ENCODE measurements at regions not wholly inside any gene's neighbourhood (a gene's known extent, or its start where the extent isn't known, plus 50 kb on each side); places are given as distances from the start of the nearest gene placed in this dataset.

- no peak for DNase-seq
Observed at GRCh38 chr11:70712471-70712870, 314.1 kb downstream of the CTTN start.

GRCh38 chr11:70713086-70713835, 314.9 kb downstream of the CTTN start:
- no peak for DNase-seq

GRCh38 chr11:70713988-70714665, 315.8 kb downstream of the CTTN start:
- no peak for DNase-seq

GRCh38 chr11:70715166-70715951, 317.0 kb downstream of the CTTN start:
- no peak for DNase-seq

GRCh38 chr11:70716216-70716615, 317.9 kb downstream of the CTTN start:
- no peak for DNase-seq

- no peak for DNase-seq
Observed at GRCh38 chr11:70716986-70717775, 318.9 kb downstream of the CTTN start.

GRCh38 chr11:70717936-70718595, 319.7 kb downstream of the CTTN start:
- no peak for DNase-seq

GRCh38 chr11:70719516-70719915, 321.2 kb downstream of the CTTN start:
- DNase-seq, result no peak

- no peak for DNase-seq
Observed at GRCh38 chr11:70720281-70720680, 322.0 kb downstream of the CTTN start.

- no peak for DNase-seq
Observed at GRCh38 chr11:70721006-70721405, 322.7 kb downstream of the CTTN start.

GRCh38 chr11:70725278-70725677, 326.9 kb downstream of the CTTN start:
- no peak for DNase-seq

GRCh38 chr11:70725739-70726138, 327.4 kb downstream of the CTTN start:
- DNase-seq, result no peak

- DNase-seq, result no peak
Observed at GRCh38 chr11:70727021-70727420, 328.7 kb downstream of the CTTN start.

- no peak for DNase-seq
Observed at GRCh38 chr11:70727899-70728620, 329.7 kb downstream of the CTTN start.

- DNase-seq, result no peak
Observed at GRCh38 chr11:70729949-70730348, 331.6 kb downstream of the CTTN start.

GRCh38 chr11:70730411-70730810, 332.1 kb downstream of the CTTN start:
- DNase-seq, result no peak

- DNase-seq, result no peak
Observed at GRCh38 chr11:70731271-70732022, 333.1 kb downstream of the CTTN start.

GRCh38 chr11:70732023-70732880, 333.9 kb downstream of the CTTN start:
- no peak for DNase-seq

GRCh38 chr11:70732881-70733196, 334.5 kb downstream of the CTTN start:
- no peak for DNase-seq

All from bone marrow (tissue), 2 donors.